ENCODE measurements at regions not wholly inside any gene's neighbourhood (a gene's known extent, or its start where the extent isn't known, plus 50 kb on each side); places are given as distances from the start of the nearest gene placed in this dataset.

GRCh38 chr1:244314921-244315559 lies 136.7 kb downstream of the ADSS2 start:
- H3K4me3 ChIP-seq (ENCODE audit: low read length, poor library complexity, severe bottlenecking), result no peak overlapping the region
- no peaks in the 10 kb centered on the region for H3K9me3 ChIP-seq (ENCODE audit: insufficient read depth, low read depth, low read length)
- no peaks in the 10 kb centered on the region for H3K9me2 ChIP-seq (replicated peaks; ENCODE audit: low read depth, low read length)
- H3F3A ChIP-seq (ENCODE audit: low read depth), result no peaks in the 10 kb centered on the region
- peaks cover 13% of the 10 kb centered on the region for H3K4me1 ChIP-seq (ENCODE audit: insufficient read depth, low read length, poor library complexity, severe bottlenecking)
- H3K27me3 ChIP-seq (ENCODE audit: insufficient read depth, low read length, poor library complexity, severe bottlenecking), result no peaks in the 10 kb centered on the region
- H3K9ac ChIP-seq (ENCODE audit: low read depth, low read length, poor library complexity, severe bottlenecking), result no peak overlapping the region
- H3K79me2 ChIP-seq (ENCODE audit: insufficient read depth, low read length), result no peaks in the 10 kb centered on the region
- no peaks in the 10 kb centered on the region for H4K20me1 ChIP-seq (ENCODE audit: insufficient read depth, low read length, poor library complexity, severe bottlenecking)
- H3K36me3 ChIP-seq (ENCODE audit: insufficient read depth, low read length), result no peaks in the 10 kb centered on the region
- TF ChIP-seq EZH2phosphoT487 (IDR thresholded peaks at IDR 0.05; ENCODE audit: borderline replicate concordance), result no peak
- no peak for TF ChIP-seq CTCF (conservative IDR thresholded peaks at IDR 0.05; ENCODE audit: low read length)
- no peak overlapping the region for H3K4me2 ChIP-seq (ENCODE audit: low read depth, low read length, poor library complexity, severe bottlenecking)
- no peak overlapping the region for H2AFZ ChIP-seq (ENCODE audit: low read length)

- Histone ChIP-seq H3K79me2 (ENCODE audit: insufficient read depth, low read length) (no peaks in the 10 kb centered on the region), H3K27me3 (ENCODE audit: insufficient read depth, low read length, poor library complexity, severe bottlenecking) (no peaks in the 10 kb centered on the region), H4K20me1 (ENCODE audit: insufficient read depth, low read length, poor library complexity, severe bottlenecking) (no peaks in the 10 kb centered on the region), H3K9me3 (ENCODE audit: insufficient read depth, low read depth, low read length) (no peaks in the 10 kb centered on the region), H3F3A (ENCODE audit: low read depth) (no peaks in the 10 kb centered on the region), H3K4me1 (ENCODE audit: insufficient read depth, low read length, poor library complexity, severe bottlenecking) (peaks cover 15% of the 10 kb centered on the region), H3K4me3 (ENCODE audit: low read length, poor library complexity, severe bottlenecking) (no peak overlapping the region), H3K9ac (ENCODE audit: low read depth, low read length, poor library complexity, severe bottlenecking) (no peak overlapping the region), H2AFZ (ENCODE audit: low read length) (no peak overlapping the region), H3K4me2 (ENCODE audit: low read depth, low read length, poor library complexity, severe bottlenecking) (no peak overlapping the region), H3K36me3 (ENCODE audit: insufficient read depth, low read length) (no peaks in the 10 kb centered on the region), H3K9me2 (replicated peaks; ENCODE audit: low read depth, low read length) (no peaks in the 10 kb centered on the region)
- TF ChIP-seq EZH2phosphoT487 (IDR thresholded peaks at IDR 0.05; ENCODE audit: borderline replicate concordance) (no peak), CTCF (conservative IDR thresholded peaks at IDR 0.05; ENCODE audit: low read length) (no peak)
Measured at GRCh38 chr1:244315996-244316395, 135.7 kb downstream of the ADSS2 start.

- Histone ChIP-seq H3K9ac (ENCODE audit: low read depth, low read length, poor library complexity, severe bottlenecking) (no peak overlapping the region), H3K27me3 (ENCODE audit: insufficient read depth, low read length, poor library complexity, severe bottlenecking) (no peaks in the 10 kb centered on the region), H3K9me3 (ENCODE audit: insufficient read depth, low read depth, low read length) (no peaks in the 10 kb centered on the region), H3F3A (ENCODE audit: low read depth) (no peaks in the 10 kb centered on the region), H2AFZ (ENCODE audit: low read length) (no peak overlapping the region), H3K36me3 (ENCODE audit: insufficient read depth, low read length) (no peaks in the 10 kb centered on the region), H4K20me1 (ENCODE audit: insufficient read depth, low read length, poor library complexity, severe bottlenecking) (no peaks in the 10 kb centered on the region), H3K9me2 (replicated peaks; ENCODE audit: low read depth, low read length) (no peaks in the 10 kb centered on the region), H3K4me2 (ENCODE audit: low read depth, low read length, poor library complexity, severe bottlenecking) (no peak overlapping the region), H3K4me1 (ENCODE audit: insufficient read depth, low read length, poor library complexity, severe bottlenecking) (peaks cover 15% of the 10 kb centered on the region), H3K4me3 (ENCODE audit: low read length, poor library complexity, severe bottlenecking) (no peak overlapping the region), H3K79me2 (ENCODE audit: insufficient read depth, low read length) (no peaks in the 10 kb centered on the region)
- TF ChIP-seq CTCF (conservative IDR thresholded peaks at IDR 0.05; ENCODE audit: low read length), result no peak
- no peak for TF ChIP-seq EZH2phosphoT487 (IDR thresholded peaks at IDR 0.05; ENCODE audit: borderline replicate concordance)
Measured at GRCh38 chr1:244316407-244316806, 135.3 kb downstream of the ADSS2 start.

Data from Loucy (cell line).